GM12878 (cell line): ENCODE measurements at regions not wholly inside any gene's neighbourhood (a gene's known extent, or its start where the extent isn't known, plus 50 kb on each side); places are given as distances from the start of the nearest gene placed in this dataset.

Experiments
- CTCF ChIP-seq, 3 experiments: IDR thresholded peaks in 2 of 3; conservative IDR thresholded peaks in 1 of 3; 2 replicates each; pipeline ENCODE4 v1.5.1; 2011; ENCODE audit warnings: low read depth in 3 of 3, low read length in 3 of 3, mild to moderate bottlenecking in 3 of 3, control low read depth in 2 of 3, moderate library complexity in 2 of 3, inconsistent platforms in 1 of 3, mixed read lengths in 1 of 3; ENCODE audit not compliant: control insufficient read depth in 2 of 3, insufficient read depth in 1 of 3; ENCODE audit errors: extremely low read depth in 1 of 3
- EZH2 ChIP-seq: IDR thresholded peaks from 2 replicates; pipeline ENCODE4 v1.6.1; 2012; ENCODE audit warnings: low read depth, mild to moderate bottlenecking, control low read depth, inconsistent platforms, low read length, borderline replicate concordance; ENCODE audit not compliant: control insufficient read depth

- no peak for TF ChIP-seq EZH2
- TF ChIP-seq CTCF (IDR thresholded peaks at IDR 0.05 in 2 of 3, conservative IDR thresholded peaks at IDR 0.05 in 1 of 3; ENCODE audit: control insufficient read depth in 2 of 3, extremely low read depth in 1 of 3, insufficient read depth in 1 of 3, low read depth in 3 of 3, low read length in 3 of 3), result no peak
Observed at GRCh38 chr1:4058706-4059105, 158.6 kb upstream of the C1orf174 start.
